ENCODE measurements at regions not wholly inside any gene's neighbourhood (a gene's known extent, or its start where the extent isn't known, plus 50 kb on each side); places are given as distances from the start of the nearest gene placed in this dataset.

- no peak for TF ChIP-seq CTCF (IDR thresholded peaks at IDR 0.05)
- peaks cover 24% of the 10 kb centered on the region for H3K27me3 Mint-ChIP-seq (ENCODE audit: low read depth)
- H3K36me3 Mint-ChIP-seq (ENCODE audit: low read depth): no peaks in the 10 kb centered on the region
- no peak for DNase-seq (ENCODE audit: low spot score)
- no peak overlapping the region for H3K4me3 Mint-ChIP-seq (ENCODE audit: unreplicated experiment)
- peaks cover 7% of the 10 kb centered on the region for H3K9me3 Mint-ChIP-seq (ENCODE audit: low read depth)
- no peak overlapping the region for H3K27ac Mint-ChIP-seq (ENCODE audit: unreplicated experiment)
- no peaks in the 10 kb centered on the region for H3K4me1 Mint-ChIP-seq (ENCODE audit: low read depth)
These were observed 87.7 kb downstream of the RMI2 start for GRCh38 chr16:11432856-11433395.

- Mint-ChIP-seq H3K4me3 (ENCODE audit: unreplicated experiment) (no peak overlapping the region), H3K9me3 (ENCODE audit: low read depth) (peaks cover 12% of the 10 kb centered on the region), H3K27ac (ENCODE audit: unreplicated experiment) (no peak overlapping the region), H3K27me3 (ENCODE audit: low read depth) (peaks cover 22% of the 10 kb centered on the region), H3K36me3 (ENCODE audit: low read depth) (peaks cover 3% of the 10 kb centered on the region), H3K4me1 (ENCODE audit: low read depth) (no peaks in the 10 kb centered on the region)
- TF ChIP-seq CTCF (IDR thresholded peaks at IDR 0.05): no peak
- DNase-seq (ENCODE audit: low spot score): no peak
These were observed 90.3 kb downstream of the RMI2 start for GRCh38 chr16:11435576-11435975.

GRCh38 chr16:11437069-11437468 is 91.8 kb downstream of the RMI2 start:
- DNase-seq (ENCODE audit: low spot score): no peak
- Mint-ChIP-seq H3K36me3 (ENCODE audit: low read depth) (peaks cover 5% of the 10 kb centered on the region), H3K27ac (ENCODE audit: unreplicated experiment) (no peak overlapping the region), H3K27me3 (ENCODE audit: low read depth) (peaks cover 24% of the 10 kb centered on the region), H3K4me3 (ENCODE audit: unreplicated experiment) (no peak overlapping the region), H3K9me3 (ENCODE audit: low read depth) (peaks cover 16% of the 10 kb centered on the region), H3K4me1 (ENCODE audit: low read depth) (no peaks in the 10 kb centered on the region)
- TF ChIP-seq CTCF (IDR thresholded peaks at IDR 0.05): no peak

GRCh38 chr16:11439790-11440656 is 94.8 kb downstream of the RMI2 start:
- H3K4me1 Mint-ChIP-seq (ENCODE audit: low read depth): no peaks in the 10 kb centered on the region
- no peak overlapping the region for H3K4me3 Mint-ChIP-seq (ENCODE audit: unreplicated experiment)
- DNase-seq (ENCODE audit: low spot score): no peak
- peaks cover 14% of the 10 kb centered on the region for H3K9me3 Mint-ChIP-seq (ENCODE audit: low read depth)
- peaks cover 17% of the 10 kb centered on the region for H3K27me3 Mint-ChIP-seq (ENCODE audit: low read depth)
- TF ChIP-seq CTCF (IDR thresholded peaks at IDR 0.05): no peak
- no peak overlapping the region for H3K27ac Mint-ChIP-seq (ENCODE audit: unreplicated experiment)
- peaks cover 5% of the 10 kb centered on the region for H3K36me3 Mint-ChIP-seq (ENCODE audit: low read depth)

- Mint-ChIP-seq H3K27me3 (ENCODE audit: low read depth) (peaks cover 20% of the 10 kb centered on the region), H3K4me3 (ENCODE audit: unreplicated experiment) (no peak overlapping the region), H3K9me3 (ENCODE audit: low read depth) (peaks cover 14% of the 10 kb centered on the region), H3K4me1 (ENCODE audit: low read depth) (no peaks in the 10 kb centered on the region), H3K36me3 (ENCODE audit: low read depth) (peaks cover 5% of the 10 kb centered on the region), H3K27ac (ENCODE audit: unreplicated experiment) (no peak overlapping the region)
- DNase-seq (ENCODE audit: low spot score): no peak
- TF ChIP-seq CTCF (IDR thresholded peaks at IDR 0.05): no peak
These were observed 95.4 kb downstream of the RMI2 start for GRCh38 chr16:11440657-11441012.

Data from chondrocyte (in vitro differentiated cells).